NAMALWA (cell line): ENCODE measurements at regions not wholly inside any gene's neighbourhood (a gene's known extent, or its start where the extent isn't known, plus 50 kb on each side); places are given as distances from the start of the nearest gene placed in this dataset.

Source experiments
- DNase-seq: peaks from one replicate; pipeline ENCODE4 v3.0.0-alpha.2; 2015; ENCODE audit warnings: low spot score

GRCh38 chrX:6472652-6473342 lies 62.1 kb downstream of the VCX3A start:
- DNase-seq: no peak

- DNase-seq: no peak
Measured at GRCh38 chrX:6468706-6469105, 66.2 kb downstream of the VCX3A start.

- no peak for DNase-seq
Measured at GRCh38 chrX:6465756-6466155, 69.2 kb downstream of the VCX3A start.

GRCh38 chrX:6464726-6465125 lies 70.2 kb downstream of the VCX3A start:
- no peak for DNase-seq

- no peak for DNase-seq
Measured at GRCh38 chrX:6460893-6461490, 73.9 kb downstream of the VCX3A start.

GRCh38 chrX:6456196-6456595 lies 78.7 kb downstream of the VCX3A start:
- no peak for DNase-seq

- no peak for DNase-seq
Measured at GRCh38 chrX:6449946-6450345, 85.0 kb downstream of the VCX3A start.

- DNase-seq: no peak
Measured at GRCh38 chrX:6448003-6448402, 86.9 kb downstream of the VCX3A start.

- DNase-seq: no peak
Measured at GRCh38 chrX:6446582-6446981, 88.3 kb downstream of the VCX3A start.

GRCh38 chrX:6440648-6441047 lies 94.3 kb downstream of the VCX3A start:
- no peak for DNase-seq

- no peak for DNase-seq
Measured at GRCh38 chrX:6432226-6432625, 102.7 kb downstream of the VCX3A start.

- no peak for DNase-seq
Measured at GRCh38 chrX:6407542-6407941, 127.4 kb downstream of the VCX3A start.

- no peak for DNase-seq
Measured at GRCh38 chrX:6386837-6387236, 148.1 kb downstream of the VCX3A start.

- no peak for DNase-seq
Measured at GRCh38 chrX:6384921-6385320, 150.0 kb downstream of the VCX3A start.

- DNase-seq: no peak
Measured at GRCh38 chrX:6384371-6384770, 150.5 kb downstream of the VCX3A start.

- no peak for DNase-seq
Measured at GRCh38 chrX:6383917-6384316, 151.0 kb downstream of the VCX3A start.

GRCh38 chrX:6383488-6383887 lies 151.4 kb downstream of the VCX3A start:
- no peak for DNase-seq

GRCh38 chrX:6382284-6382683 lies 152.6 kb downstream of the VCX3A start:
- no peak for DNase-seq

- no peak for DNase-seq
Measured at GRCh38 chrX:6377103-6377764, 148.6 kb upstream of the NLGN4X start.

GRCh38 chrX:6374556-6374955 lies 145.9 kb upstream of the NLGN4X start:
- no peak for DNase-seq

GRCh38 chrX:6372981-6373380 lies 144.3 kb upstream of the NLGN4X start:
- DNase-seq: no peak

- no peak for DNase-seq
Measured at GRCh38 chrX:6371353-6371752, 142.7 kb upstream of the NLGN4X start.

- DNase-seq: peak; percentile 1
Measured at GRCh38 chrX:6363188-6363587, 134.5 kb upstream of the NLGN4X start.

GRCh38 chrX:6325437-6325836 lies 96.8 kb upstream of the NLGN4X start:
- DNase-seq: no peak
